ENCODE measurements at regions not wholly inside any gene's neighbourhood (a gene's known extent, or its start where the extent isn't known, plus 50 kb on each side); places are given as distances from the start of the nearest gene placed in this dataset.

GRCh38 chrX:125422986-125423385, 103.3 kb downstream of the TEX13C start:
- in situ Hi-C loops (cut with MboI; ENCODE audit: low pct_unique_long_range_greater_than_20kb, low sequenced_read_pairs, unreplicated experiment), result no loop called here
- TF ChIP-seq CTCF (IDR thresholded peaks at IDR 0.05; ENCODE audit: extremely low read depth, insufficient read depth, missing control alignments), result no peak
- no peak for DNase-seq (ENCODE audit: low spot score)

GRCh38 chrX:125424536-125424935, 104.9 kb downstream of the TEX13C start:
- no peak for TF ChIP-seq CTCF (IDR thresholded peaks at IDR 0.05; ENCODE audit: extremely low read depth, insufficient read depth, missing control alignments)
- in situ Hi-C loops (cut with MboI; ENCODE audit: low pct_unique_long_range_greater_than_20kb, low sequenced_read_pairs, unreplicated experiment), result no loop called here
- DNase-seq (ENCODE audit: low spot score), result no peak

GRCh38 chrX:125436855-125437254, 117.2 kb downstream of the TEX13C start:
- in situ Hi-C loops (cut with MboI; ENCODE audit: low pct_unique_long_range_greater_than_20kb, low sequenced_read_pairs, unreplicated experiment), result no loop called here
- no peak for DNase-seq (ENCODE audit: low spot score)
- TF ChIP-seq CTCF (IDR thresholded peaks at IDR 0.05; ENCODE audit: extremely low read depth, insufficient read depth, missing control alignments), result peak; percentile 53

- in situ Hi-C loops (cut with MboI; ENCODE audit: low pct_unique_long_range_greater_than_20kb, low sequenced_read_pairs, unreplicated experiment), result no loop called here
- no peak for DNase-seq (ENCODE audit: low spot score)
- TF ChIP-seq CTCF (IDR thresholded peaks at IDR 0.05; ENCODE audit: extremely low read depth, insufficient read depth, missing control alignments), result no peak
These were observed 119.7 kb downstream of the TEX13C start for GRCh38 chrX:125439194-125439849.

- DNase-seq (ENCODE audit: low spot score), result no peak
- in situ Hi-C loops (cut with MboI; ENCODE audit: low pct_unique_long_range_greater_than_20kb, low sequenced_read_pairs, unreplicated experiment), result no loop called here
- no peak for TF ChIP-seq CTCF (IDR thresholded peaks at IDR 0.05; ENCODE audit: extremely low read depth, insufficient read depth, missing control alignments)
These were observed 125.0 kb downstream of the TEX13C start for GRCh38 chrX:125444659-125445058.

- no peak for DNase-seq (ENCODE audit: low spot score)
- TF ChIP-seq CTCF (IDR thresholded peaks at IDR 0.05; ENCODE audit: extremely low read depth, insufficient read depth, missing control alignments), result no peak
- in situ Hi-C loops (cut with MboI; ENCODE audit: low pct_unique_long_range_greater_than_20kb, low sequenced_read_pairs, unreplicated experiment), result no loop called here
These were observed 155.8 kb downstream of the TEX13C start for GRCh38 chrX:125475482-125475881.

All from GM13977 (cell line).